GM21528 (cell line): ENCODE measurements at regions not wholly inside any gene's neighbourhood (a gene's known extent, or its start where the extent isn't known, plus 50 kb on each side); places are given as distances from the start of the nearest gene placed in this dataset.
"Not testable (repeated sequence)": the region's sequence is repeated elsewhere in the genome, so short reads cannot be mapped to it uniquely, and the experiment has no call there.

Experiments used
- ATAC-seq: cut with Tn5 transposase; IDR thresholded peaks from one replicate; pipeline ENCODE4 v1.9.1; 2021; ENCODE audit warnings: mild to moderate bottlenecking, moderate library complexity; ENCODE audit not compliant: unreplicated experiment, low FRiP score

DNA sequence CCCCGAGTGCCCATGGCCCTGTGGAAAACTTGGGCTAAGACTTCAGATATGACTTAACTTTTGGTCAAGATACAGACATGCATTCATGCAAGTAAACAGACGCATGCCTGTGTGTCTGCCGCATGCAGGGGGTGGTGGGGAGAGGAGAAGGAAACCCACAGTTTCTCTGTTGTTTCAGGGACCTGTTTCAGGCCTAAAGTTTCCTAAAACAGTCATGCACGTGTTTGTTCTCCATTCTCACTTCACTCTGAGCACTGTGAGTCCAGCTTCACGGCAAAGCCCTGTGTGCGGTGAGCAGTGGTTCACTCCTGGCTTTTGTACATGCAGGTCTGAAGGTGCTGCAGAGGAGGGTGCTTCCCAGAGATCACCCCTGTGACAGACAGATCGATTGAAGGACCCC lies 158.7 kb downstream of the FOXL1 start:
- no peak for ATAC-seq

DNA sequence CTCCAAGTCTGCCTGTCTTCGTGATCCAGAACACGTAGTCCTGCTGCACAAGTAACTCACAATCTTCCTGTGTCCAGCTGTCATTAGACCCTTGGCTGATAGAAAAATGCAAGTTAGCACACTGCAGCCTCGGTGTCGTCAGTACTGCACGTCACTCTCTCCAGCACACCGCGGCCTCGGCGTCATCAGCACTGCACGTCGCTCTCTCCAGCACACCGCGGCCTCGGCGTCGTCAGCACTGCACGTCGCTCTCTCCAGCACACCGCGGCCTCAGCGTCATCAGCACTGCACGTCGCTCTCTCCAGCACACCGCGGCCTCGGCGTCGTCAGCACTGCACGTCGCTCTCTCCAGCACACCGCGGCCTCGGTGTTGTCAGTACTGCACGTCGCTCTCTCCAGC lies 160.0 kb downstream of the FOXL1 start:
- ATAC-seq = not testable (repeated sequence)

DNA sequence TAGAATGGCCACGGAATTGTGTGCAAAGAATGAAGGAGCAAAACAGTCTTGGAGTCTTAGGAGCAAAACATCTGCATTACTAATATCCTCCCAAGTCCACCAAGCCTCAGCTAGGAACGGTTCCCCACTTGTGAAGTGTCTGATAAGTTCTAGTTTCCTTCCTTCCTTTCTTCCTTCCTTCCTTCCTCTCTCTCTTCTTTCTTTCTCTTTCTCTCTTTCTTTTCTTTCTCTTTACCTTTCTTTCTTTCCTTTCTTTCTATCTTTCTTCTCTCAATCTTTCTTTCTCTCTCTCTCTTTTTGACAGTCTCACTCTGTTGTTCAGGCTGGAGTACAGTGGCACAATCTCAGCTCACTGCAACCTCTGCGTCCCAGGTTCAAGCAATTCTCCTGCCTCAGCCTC lies 160.8 kb downstream of the FOXL1 start:
- no peak for ATAC-seq

DNA sequence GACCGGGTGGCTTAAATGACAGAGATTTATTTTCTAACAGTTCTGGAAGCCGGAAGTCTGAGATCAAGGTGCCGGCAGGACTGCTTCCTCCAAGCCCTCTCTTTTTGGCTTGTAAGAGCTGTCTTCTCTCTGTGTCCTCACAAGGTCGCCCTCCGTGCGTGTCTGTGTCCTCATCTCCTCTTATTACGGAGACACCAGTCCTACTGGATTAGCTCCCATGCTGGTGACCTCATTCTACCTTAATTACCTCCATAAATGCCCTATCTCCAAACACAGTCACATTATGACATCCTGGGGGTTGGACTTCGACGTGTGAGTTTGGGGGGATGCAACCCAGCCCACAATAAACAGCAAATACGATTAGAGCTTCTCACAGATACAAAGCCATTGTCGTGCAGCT lies 161.5 kb downstream of the FOXL1 start:
- no peak for ATAC-seq

DNA sequence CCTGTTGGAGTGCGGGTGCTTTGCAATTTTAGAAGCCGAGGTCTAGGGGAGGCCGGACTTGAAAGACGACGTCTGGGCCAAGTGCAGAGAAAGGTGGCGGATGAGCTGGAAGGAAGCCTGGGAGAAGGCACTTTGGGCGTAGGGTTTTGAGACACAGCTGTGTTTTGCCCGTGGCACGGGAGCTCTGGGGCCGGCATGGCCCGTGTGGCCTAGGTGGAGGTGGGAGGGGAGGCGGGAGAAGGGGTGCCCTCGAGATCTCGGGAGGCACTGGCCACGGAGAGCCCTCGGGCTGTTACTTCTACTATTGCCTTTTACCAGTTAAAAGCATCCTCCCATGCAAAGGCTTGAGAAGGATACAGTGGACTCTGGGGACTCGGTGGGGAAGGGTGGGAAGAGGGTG lies 161.9 kb downstream of the FOXL1 start:
- no peak for ATAC-seq

DNA sequence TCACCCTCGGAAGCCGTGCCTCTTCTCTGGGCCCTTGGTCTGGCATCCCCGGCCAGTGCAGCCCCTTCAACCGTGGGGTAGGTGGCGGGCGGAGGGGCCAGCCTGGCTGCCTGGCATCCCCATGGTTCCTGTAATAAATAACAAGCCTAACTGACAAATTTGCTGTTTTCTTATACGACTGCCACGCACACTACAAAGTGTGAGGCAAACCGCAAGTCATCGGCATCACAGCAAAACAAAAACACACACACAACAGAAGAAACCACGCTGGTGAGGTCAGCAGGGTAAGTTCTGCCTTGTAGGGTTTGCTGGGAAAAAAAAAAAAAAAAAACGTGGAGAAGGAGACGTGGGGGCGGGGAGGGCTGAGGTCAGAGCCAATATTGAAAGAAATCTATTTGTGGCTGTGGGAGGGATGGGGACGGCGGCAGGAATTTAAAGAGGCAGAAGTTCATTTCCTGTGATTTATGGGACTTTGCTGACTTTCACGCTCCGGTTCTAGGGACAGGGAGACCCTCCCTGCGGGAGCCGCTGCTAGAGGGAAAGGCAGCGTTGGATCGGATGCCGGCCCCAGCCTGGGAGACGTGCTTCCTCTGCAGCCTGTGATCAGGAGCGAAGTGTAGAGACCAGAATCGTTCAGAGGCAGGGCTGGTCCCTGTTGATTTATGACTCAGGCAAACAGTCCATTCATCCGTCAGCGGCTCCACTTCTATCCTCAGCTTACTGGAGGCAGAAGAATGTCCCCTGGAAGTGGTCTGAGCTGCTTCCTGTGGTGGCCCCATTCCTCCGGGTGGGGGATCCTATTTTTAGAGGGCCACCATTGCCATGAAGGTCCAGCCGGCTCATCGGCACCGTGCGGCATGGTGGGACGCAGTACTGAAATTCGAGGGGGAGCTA lies 162.8 kb downstream of the FOXL1 start:
- no peak for ATAC-seq

DNA sequence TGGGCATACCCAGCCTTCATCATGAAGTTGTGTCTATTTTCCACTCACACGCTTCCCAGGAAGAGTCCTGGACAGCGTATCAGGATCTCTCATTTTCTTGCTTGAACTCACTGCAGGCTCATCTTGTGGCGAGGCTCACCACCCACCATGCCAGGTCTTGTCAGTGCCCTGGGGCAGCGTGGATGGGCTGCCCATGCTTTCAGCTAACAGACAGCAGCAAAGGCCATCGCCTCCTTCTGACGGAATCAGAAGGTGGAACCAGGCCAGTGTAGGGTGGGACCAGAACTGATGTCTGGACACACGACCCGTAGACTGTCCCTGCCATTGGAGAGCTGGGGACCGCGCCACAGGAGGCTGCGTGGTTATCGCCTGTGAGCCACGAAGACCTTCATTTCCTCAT lies 169.4 kb downstream of the FOXL1 start:
- no peak for ATAC-seq

DNA sequence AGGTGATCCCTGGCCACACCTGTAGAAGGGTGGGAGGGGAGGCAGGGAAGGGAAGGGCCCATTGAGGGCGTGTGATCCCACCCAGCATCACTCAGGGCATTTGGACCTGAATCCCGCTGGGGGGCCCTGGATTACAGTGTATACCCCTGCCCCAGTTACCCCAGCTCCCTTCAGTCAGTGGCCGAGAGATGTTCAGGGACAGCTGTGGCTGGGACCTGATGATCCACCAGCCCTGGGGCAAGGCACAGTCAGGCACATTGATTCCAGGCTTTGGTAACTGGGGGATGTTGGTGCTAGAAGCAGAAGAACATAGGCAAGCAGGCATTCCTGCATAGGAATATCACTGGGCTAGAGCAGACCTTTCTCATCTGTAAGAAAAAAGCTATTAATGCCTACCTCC lies 170.3 kb downstream of the FOXL1 start:
- no peak for ATAC-seq

DNA sequence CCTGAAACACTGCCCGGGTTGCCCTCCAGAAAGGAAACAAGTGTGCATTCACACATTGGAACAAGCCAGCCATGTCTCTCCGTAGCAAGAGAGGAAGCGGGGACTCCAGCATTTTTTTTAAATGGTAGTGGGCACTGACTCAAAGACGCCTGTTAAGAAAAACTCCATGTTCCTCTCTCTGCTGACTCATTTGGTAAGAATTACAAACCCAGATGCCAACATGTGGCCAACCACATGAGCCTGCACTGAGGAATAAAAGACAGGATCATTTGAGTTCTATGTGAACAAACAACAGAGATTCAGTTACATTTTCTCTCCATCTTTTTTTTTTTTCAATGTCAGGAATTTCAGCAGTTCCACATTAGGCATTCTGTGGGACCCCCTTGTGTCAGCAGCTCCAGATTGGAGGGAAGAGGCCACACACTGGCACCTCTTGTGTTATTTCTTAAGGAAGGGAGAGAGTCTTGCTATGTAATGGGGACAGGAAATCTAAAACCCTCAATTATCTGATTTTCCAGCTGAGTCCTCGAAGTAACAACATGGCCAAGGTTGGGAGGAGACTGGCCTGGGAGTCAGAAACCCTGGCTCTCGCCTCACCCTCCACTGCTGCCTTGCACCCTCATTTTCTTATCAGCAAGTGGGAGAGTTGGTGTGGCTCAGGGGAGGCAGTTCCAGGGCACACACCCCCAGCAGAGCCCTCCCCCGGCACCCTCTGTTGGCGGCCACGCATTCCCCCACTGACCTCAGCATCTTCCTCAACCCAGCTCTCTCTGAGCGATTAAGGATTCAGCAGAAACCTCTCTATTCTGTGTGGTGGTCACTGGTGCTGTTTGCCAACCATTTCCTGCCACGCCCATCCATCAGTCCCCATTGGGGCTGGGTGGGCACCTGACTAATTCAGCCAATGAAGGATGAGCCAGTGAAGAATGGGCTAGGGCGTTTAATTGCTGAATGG lies 173.0 kb downstream of the FOXL1 start:
- ATAC-seq = no peak

DNA sequence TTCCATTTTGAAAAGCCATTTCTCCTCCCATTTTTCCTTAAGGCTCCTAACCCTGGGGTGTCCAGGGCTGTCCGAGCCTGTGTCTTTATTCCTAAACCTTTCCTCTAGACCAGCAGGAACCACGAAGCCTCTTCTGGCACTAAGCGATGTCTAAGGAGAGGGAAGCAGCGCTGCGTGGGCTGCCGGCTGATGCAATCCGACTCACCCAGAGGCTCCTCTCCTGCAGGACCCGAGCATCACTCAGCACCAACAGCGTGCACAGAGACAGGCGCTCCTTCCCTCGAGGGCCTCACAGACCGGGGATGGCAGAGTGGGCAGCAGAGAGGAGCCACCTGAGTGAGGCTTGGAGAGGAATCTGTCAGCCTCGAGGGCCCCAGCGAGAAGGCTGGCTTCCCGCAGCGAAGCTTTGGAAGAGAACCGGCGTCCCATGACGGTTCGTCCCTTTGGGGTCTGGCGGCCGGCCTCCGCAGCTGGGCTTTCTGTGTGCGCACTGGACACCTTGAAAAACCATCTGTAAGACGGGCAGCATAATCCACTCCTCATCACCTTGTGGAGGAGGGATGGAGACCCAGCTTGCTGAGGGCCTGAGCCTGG lies 174.3 kb downstream of the FOXL1 start:
- no peak for ATAC-seq

DNA sequence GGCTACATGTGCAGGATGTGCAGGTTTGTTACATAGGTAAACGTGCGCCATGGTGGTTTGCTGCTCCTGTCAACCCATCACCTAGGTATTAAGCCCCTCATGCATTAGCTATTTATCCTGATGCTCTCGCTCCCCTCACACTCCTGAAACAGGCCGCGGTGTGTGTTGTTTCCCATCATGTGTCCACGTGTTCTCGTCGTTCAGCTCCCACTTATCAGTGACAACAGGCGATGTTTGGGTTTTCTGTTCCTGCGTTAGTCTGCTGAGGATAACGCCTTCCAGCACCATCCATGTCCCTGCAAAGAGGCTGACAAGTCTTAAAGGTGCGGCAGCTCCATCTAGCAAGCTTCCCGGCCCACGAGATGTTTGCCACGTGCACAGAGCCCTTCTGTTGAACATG lies 175.1 kb downstream of the FOXL1 start:
- ATAC-seq = no peak

DNA sequence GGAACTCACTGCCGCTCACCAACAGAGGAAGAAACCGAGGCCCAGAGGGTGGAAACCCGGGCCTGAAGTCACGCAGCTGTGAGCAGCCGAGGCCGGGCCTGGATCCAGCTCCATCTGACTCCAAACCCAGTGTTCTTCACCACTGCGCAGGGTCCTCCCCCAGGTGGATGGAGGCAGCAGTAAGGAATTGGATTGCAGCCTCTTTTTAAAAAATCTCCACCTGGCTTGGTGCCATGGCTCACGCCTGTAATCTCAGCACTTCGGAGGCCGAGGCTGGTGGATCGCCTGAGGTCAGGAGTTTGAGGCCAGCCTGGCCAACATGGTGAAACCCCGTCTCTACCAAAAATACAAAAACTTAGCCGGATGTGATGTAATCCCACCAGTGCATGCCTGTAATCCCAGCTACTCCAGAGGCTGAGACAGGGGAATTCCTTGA lies 177.2 kb downstream of the FOXL1 start:
- no peak for ATAC-seq

DNA sequence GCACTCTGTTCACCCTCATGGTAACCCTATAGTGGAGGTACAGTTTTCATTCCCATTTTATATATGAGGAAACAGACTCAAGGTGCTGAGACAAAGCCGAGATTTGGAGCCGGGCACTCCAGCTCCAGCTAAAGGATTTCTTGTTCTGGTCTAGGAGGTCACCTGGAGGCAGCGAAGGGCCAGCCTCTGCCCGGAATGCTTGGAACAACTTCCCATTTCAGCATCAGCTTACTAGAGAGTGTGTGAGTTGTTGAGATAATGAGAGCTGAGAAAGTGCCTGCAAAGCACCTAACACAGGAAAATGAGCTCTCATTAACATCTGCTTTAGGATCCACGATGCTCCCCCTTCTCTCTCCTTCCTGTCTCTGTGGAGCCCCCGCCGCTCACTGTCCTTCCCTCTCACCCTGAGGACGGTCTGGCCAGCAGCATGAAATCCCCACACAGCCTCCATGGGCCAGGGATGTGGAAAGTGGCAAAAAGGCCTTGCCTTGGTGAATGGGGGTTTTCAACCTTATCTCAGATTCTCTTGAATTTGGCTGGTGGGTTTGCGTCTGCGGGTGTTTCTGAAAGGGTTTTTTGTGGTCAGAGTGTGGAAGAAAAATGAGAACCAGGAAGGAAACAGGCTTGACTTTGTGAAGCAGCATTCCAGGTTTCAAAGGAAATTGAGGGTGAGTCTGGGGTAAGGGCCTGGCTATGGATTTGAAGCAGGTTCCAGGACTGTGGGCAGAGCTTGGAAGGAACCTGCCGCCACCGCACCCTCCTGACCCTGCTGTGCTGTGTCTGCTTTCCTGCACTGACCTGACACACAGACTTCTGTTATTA lies 178.7 kb downstream of the FOXL1 start:
- no peak for ATAC-seq

DNA sequence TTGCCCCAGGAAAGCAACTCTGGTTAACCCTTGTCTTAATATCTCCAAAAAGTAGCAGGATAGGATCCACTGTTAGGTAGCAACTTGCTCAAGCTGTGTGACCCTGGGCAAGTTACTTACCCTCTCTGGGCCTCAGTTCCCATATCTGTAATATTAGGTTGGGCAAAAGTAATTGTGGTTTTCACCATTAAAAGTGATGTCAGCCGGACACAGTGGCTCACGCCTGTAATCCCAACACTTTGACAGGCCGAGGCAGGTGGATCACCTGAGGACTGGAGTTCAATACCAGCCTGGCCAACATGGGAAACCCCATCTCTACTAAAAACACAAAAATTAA lies 179.3 kb downstream of the FOXL1 start:
- ATAC-seq = no peak

DNA sequence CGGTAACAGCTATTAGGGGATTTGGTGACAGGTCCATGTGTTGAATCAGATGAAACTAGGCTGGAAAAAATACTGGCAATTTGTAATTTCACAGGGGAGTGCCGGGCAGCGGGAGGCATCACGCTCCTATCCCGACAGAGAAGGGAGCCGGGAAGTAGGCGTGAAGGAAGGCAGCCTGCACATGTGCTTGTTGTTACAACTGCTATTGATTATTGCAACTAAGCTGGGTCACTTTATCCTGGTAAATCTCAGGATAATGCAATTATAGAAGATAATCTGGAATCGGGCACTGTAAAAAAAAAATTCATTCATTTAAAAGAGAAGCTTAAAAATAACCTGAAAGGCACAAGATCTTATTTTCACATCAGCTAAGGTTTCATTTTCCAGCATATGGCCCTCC lies 180.6 kb downstream of the FOXL1 start:
- ATAC-seq = no peak

DNA sequence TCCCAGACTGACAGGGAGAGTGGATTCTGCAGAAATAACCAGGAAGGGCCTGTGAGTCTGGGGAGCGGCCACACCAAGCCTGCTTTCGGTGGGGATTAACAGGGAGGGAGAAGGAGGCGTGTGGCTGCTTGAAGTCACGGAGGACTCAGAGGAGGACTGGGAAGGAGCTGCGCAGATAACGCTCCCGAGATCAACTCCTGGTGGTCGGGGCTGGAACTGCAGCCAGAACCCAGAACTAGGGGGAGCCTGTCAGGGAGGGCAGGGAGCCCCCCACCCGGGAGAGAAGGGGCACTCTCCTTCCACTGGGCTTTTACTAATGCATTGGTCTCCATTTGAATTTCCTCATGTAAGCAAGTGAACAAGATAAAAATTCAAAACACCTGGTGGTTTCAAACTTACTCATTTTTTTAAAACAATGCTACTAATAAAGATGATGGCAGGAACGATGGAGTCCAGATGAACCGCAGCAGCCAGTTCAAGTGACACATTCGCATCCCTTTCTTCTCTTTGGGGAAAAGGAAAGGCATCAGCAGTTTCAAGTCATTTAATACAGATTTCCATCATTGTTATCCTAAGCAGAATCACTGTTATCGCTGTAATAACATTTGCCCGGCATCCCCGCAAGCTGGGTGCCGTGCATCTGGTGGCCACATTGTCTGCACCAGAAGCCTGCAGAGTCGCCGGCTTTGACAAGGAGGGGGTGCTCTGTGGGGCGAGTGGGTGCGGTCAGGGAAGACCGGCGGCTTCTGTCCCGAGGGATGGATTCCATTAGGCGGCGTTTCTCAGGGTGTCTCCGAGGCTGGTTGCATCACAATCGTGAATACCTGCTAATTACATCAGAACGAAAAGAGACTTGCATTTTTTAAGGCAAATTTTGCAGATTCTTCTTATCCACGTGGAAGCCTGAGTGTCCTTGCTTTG lies 183.0 kb downstream of the FOXL1 start:
- no peak for ATAC-seq

DNA sequence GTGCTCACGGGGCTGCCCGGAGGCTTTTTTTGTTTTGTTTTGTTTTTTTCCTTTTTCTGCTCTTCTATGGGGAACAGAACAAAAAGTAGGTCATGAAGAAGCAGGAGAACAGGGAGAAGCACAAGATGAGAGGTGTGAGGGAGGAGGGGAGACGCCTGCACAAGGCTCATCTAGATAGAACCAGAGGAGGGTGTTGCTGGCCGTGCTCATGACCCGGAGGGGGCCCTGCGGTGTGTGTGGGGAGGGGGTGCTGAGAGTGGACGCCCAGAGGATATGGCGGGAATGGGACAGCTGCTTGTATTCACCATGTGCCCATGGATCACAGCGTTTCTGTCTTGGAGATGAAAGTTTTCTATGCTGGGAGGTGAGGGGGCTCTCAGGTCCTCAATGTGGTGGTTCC lies 183.7 kb downstream of the FOXL1 start:
- no peak for ATAC-seq

DNA sequence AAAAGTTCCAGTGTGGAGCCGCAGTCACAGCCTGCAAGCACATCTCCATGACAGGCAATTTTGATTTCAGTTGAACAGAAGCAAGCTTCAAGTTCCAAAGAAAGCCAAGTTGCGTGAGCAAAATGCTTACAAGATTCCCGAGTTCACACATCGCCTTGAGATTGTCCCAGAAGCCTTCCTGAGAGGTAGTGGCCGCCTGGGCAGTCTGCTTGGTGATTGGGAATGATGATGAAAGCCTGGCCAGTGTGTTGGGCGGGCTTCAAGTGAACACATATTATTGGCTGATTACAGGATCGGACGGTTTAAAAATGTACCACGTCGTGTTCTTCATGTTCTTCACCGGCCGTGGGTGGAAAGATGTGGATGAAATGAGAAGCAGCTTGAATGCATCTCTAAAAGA lies 185.5 kb downstream of the FOXL1 start:
- no peak for ATAC-seq

DNA sequence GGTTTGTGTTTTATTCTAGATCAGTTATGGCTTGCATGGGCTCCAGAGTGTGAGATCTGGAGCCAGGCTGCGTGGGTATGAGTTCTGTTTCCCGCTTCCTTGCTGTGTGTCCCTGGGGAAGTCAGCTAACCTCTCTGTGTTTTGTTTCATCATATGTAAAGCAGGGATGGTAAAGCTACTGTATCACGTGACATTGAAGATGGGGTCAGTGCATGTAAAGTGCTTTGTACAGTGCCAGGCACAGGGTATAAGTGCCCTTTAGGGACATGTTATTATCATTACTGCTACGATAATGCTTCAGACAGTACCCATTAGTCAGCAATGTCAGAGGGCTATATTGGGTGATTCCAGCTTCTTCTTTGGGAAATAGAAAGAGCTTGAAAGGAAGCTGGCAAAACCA lies 186.2 kb downstream of the FOXL1 start:
- no peak for ATAC-seq
